ENCODE measurements at regions not wholly inside any gene's neighbourhood (a gene's known extent, or its start where the extent isn't known, plus 50 kb on each side); places are given as distances from the start of the nearest gene placed in this dataset.
A peak's percentile ranks its signal among the peaks of the same experiment; 100 is the strongest.

GRCh38 chr21:17454315-17455027, 58.4 kb upstream of the CXADR start:
- H3K36me3 ChIP-seq: no peaks in the 10 kb centered on the region
- no peak for TF ChIP-seq CTCF (IDR thresholded peaks at IDR 0.05; ENCODE audit: low read depth, low read length)
- H3K27me3 ChIP-seq: no peaks in the 10 kb centered on the region
- no peaks in the 10 kb centered on the region for H3K9me3 ChIP-seq
- H3K4me3 ChIP-seq (ENCODE audit: low read depth, low read length): peak overlapping the region; percentile 61
- DNase-seq: peak; percentile 87
- H3K4me1 ChIP-seq: no peaks in the 10 kb centered on the region

- Histone ChIP-seq H3K36me3 (no peaks in the 10 kb centered on the region), H3K4me3 (ENCODE audit: low read depth, low read length) (peak overlapping the region; percentile 61), H3K4me1 (no peaks in the 10 kb centered on the region), H3K9me3 (no peaks in the 10 kb centered on the region), H3K27me3 (no peaks in the 10 kb centered on the region)
- DNase-seq: no peak
- TF ChIP-seq CTCF (IDR thresholded peaks at IDR 0.05; ENCODE audit: low read depth, low read length): no peak
Observed at GRCh38 chr21:17455028-17455353, 57.9 kb upstream of the CXADR start.

- no peak for TF ChIP-seq CTCF (IDR thresholded peaks at IDR 0.05; ENCODE audit: low read depth, low read length)
- Histone ChIP-seq H3K9me3 (no peaks in the 10 kb centered on the region), H3K4me3 (ENCODE audit: low read depth, low read length) (peak overlapping the region; percentile 61)
Observed at GRCh38 chr21:17455451-17455850, 57.4 kb upstream of the CXADR start.

GRCh38 chr21:17458279-17458678, 54.6 kb upstream of the CXADR start:
- Histone ChIP-seq H3K4me3 (ENCODE audit: low read depth, low read length) (no peak overlapping the region), H3K27me3 (no peaks in the 10 kb centered on the region), H3K36me3 (no peaks in the 10 kb centered on the region), H3K9me3 (no peaks in the 10 kb centered on the region), H3K4me1 (no peaks in the 10 kb centered on the region)
- DNase-seq: no peak
- no peak for TF ChIP-seq CTCF (IDR thresholded peaks at IDR 0.05; ENCODE audit: low read depth, low read length)

More at GRCh38 chr21:17455451-17455850, 57.4 kb upstream of the CXADR start:
- no peak for DNase-seq
- H3K27me3 ChIP-seq: no peaks in the 10 kb centered on the region
- H3K4me1 ChIP-seq: no peaks in the 10 kb centered on the region
- H3K36me3 ChIP-seq: no peaks in the 10 kb centered on the region

- Histone ChIP-seq H3K4me1 (no peaks in the 10 kb centered on the region), H3K4me3 (ENCODE audit: low read depth, low read length) (no peak overlapping the region), H3K9me3 (no peaks in the 10 kb centered on the region), H3K36me3 (no peaks in the 10 kb centered on the region), H3K27me3 (no peaks in the 10 kb centered on the region)
- DNase-seq: no peak
- TF ChIP-seq CTCF (IDR thresholded peaks at IDR 0.05; ENCODE audit: low read depth, low read length): no peak
Observed at GRCh38 chr21:17460094-17460493, 52.7 kb upstream of the CXADR start.

GRCh38 chr21:17461014-17461413, 51.8 kb upstream of the CXADR start:
- H3K9me3 ChIP-seq: no peaks in the 10 kb centered on the region
- no peak overlapping the region for H3K4me3 ChIP-seq (ENCODE audit: low read depth, low read length)
- H3K36me3 ChIP-seq: no peaks in the 10 kb centered on the region
- no peak for TF ChIP-seq CTCF (IDR thresholded peaks at IDR 0.05; ENCODE audit: low read depth, low read length)
- no peaks in the 10 kb centered on the region for H3K27me3 ChIP-seq
- DNase-seq: no peak
- H3K4me1 ChIP-seq: no peaks in the 10 kb centered on the region
